ENCODE measurements at regions not wholly inside any gene's neighbourhood (a gene's known extent, or its start where the extent isn't known, plus 50 kb on each side); places are given as distances from the start of the nearest gene placed in this dataset.

DNA sequence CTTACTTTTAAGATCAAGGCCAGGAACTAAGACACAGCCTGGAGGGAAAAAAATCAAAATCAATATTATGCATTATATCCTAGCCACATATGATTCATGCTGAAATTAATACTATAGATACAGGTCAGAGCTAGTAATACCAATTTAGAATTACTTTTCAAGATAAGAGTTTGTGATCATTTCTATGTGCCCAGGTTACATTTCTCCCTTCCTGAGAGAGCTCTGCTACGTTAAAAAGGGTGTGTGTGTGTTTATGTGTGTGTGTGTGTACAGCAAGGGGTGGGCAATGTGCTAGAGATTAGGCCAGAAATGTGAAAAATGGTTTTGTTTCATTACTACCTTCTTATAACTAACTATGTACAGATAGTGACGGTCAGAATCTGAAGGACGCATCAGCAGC lies 223.9 kb upstream of the FLRT2 start:
- no peak for DNase-seq (ENCODE audit: low read depth)

- DNase-seq (ENCODE audit: low read depth) = no peak
Measured at GRCh38 chr14:85308531-85309300, 221.2 kb upstream of the FLRT2 start.

- no peak for DNase-seq (ENCODE audit: low read depth)
Measured at GRCh38 chr14:85310491-85311272, 219.3 kb upstream of the FLRT2 start.

GRCh38 chr14:85313560-85314207 lies 216.3 kb upstream of the FLRT2 start:
- no peak for DNase-seq (ENCODE audit: low read depth)

GRCh38 chr14:85315290-85315689 lies 214.7 kb upstream of the FLRT2 start:
- DNase-seq (ENCODE audit: low read depth) = no peak

DNA sequence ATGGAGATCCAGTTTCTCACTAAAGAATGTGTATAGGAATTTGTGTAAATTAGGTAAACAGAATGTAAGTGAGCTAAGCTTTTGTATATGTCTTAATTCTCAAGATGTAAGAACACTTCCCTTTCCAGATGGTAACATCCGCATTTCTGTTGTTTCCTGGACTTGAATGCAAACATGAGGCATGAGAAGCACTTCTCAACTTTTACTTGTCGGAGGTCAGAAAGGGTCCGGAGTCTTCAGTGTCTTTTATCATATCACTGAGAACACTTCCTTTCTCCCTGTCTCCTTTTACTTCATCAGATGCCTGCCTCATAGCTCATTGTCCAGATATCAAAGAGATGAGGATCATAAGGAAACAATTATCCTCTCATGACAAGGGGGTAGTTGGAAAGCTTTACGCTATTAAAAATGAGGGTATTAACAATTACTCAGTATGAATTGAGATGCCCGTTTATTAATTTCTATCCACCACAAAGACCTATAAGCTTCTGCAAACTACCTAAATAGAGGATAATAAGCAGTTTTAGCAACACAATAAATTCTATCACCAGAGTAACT lies 214.1 kb upstream of the FLRT2 start:
- DNase-seq (ENCODE audit: low read depth) = no peak

GRCh38 chr14:85316701-85317410 lies 213.1 kb upstream of the FLRT2 start:
- DNase-seq (ENCODE audit: low read depth) = no peak

DNA sequence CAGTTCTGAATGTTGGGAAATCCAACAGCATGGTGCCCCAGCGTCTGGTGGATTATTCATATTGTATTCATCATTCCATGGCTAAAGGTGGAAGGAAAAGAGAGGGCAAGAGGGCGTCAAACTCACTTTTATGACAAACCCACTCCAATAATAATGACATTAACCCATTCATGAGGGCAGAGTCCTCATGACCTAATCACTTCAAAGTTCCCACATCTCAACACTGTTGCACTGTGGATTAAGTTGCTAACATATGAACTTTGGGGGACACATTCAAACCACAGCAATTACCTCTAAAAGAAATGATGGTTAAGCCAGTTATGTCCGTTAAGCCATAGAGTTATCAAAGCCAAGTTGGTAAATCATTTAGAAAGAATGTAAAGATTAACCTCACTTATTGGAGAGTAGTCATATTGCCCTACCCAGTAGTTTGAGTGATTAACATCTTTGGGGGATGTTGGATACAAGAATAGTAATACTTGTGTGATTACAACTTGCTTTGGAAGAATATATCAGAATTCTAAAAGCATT lies 212.4 kb upstream of the FLRT2 start:
- no peak for DNase-seq (ENCODE audit: low read depth)

DNA sequence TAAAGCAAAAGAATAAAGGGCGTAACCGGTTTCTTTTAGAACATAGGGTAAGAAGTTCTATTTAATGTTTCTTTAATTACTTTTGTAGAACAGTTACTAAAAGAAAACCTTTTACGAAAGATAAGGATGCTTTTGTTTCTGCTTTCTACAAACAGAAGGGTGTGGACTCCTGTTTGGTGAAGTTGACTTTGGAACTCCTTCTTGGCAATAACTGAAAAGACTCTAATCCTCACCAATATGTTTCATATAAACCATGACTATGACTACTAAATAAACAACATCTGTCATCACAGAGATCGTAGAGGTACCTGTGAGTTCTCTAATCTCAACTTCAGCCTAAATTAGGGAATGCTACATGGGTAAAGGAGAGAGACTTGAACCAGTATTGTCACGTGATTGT lies 210.8 kb upstream of the FLRT2 start:
- DNase-seq (ENCODE audit: low read depth) = no peak

- DNase-seq (ENCODE audit: low read depth) = no peak
Measured at GRCh38 chr14:85319998-85320630, 209.8 kb upstream of the FLRT2 start.

DNA sequence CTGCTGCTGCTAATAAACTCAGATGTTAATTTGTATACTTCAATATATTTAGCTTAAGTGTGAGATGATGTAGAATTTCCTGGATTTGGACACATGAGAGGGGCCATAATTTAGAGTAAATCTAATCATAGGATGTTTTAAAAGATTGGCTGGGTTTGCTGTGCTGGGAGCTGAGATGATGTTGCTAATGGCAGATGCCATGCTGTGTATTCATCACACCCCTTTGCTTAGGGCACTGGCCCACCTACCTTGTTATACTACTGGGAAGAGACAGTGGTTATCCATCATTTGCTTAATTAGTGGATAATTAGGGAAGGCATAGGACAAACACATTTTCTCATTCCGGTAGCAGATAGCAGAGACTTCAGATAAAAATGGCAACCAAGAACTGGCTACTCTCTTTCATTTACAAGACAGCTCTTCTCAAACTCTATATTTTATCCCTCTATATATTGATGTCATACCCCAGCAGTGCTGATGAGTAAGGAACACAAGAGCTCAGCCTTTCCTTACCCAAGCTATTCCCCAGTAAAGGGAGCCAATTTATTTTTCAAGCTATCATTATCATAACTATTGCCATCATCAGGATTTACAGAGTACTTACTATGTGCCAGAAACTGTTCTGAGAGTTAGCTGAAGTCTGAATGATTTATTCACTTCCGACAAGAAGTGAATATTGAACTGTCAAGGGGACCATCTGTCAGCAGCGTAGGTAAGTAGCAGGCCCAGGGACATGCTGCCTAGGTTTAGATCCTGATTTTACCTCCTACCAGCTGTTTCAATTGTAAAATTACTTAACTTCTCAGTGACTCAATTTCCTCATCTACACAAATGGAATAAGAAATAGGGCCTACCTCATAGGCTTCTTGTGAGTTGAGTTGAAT lies 204.6 kb upstream of the FLRT2 start:
- no peak for DNase-seq (ENCODE audit: low read depth)

- no peak for DNase-seq (ENCODE audit: low read depth)
Measured at GRCh38 chr14:85332401-85332800, 197.5 kb upstream of the FLRT2 start.

DNA sequence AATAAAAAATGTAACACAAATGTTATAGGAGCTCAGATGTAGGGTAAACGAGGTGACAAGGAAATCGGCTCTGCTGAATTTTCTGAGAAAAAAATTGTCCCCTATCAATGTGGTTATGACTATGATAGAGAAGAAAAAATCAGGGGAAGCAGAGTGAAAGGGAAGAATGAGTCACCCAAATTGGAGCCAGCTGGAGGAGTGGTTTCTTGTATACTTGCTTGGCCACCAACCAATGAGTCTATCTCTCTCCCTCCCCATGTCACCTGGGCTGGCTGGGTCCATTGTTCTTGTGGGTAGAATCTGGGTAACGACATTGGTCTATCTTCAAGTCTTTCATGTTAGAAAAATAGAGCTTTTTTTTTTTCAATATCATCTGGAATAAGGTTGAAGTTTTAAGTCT lies 196.6 kb upstream of the FLRT2 start:
- DNase-seq (ENCODE audit: low read depth) = no peak

DNA sequence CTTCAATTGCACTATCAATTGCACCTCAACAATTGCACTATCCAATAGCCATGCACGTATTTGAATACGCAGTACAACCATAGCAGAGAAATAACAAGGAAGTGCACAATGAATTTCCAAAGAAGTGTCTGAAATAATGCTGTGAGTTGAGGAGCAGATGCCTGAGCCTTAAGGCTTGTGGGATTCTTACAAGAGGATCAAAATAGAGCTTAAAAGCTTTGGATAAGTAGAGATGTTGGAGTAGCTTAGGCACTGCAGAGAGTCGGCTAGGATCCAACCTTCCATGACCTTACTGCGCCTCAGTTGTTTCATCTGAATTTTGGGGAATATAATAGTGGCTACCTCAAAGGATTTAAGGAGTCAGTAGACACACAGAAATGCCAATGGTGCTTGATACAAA lies 196.1 kb upstream of the FLRT2 start:
- DNase-seq (ENCODE audit: low read depth) = no peak

- DNase-seq (ENCODE audit: low read depth) = no peak
Measured at GRCh38 chr14:85334316-85334715, 195.6 kb upstream of the FLRT2 start.

DNA sequence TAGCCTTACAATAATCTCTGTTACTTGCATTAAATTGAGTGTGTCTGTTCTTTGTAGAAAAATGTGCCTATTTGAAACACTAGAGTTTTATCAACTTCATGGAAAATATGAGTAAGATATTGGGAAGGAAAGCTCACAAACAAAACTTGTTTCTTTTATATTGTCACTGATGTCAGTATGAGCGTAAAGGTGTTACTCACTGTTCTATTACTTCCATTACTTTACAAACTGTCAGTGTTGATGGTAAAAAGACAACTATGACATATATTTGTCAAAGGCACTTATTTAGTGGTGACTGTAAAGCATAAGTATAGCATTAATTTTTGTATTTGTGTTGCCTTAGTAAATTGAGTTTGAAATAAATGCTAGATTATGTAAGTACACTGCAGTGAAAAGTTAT lies 193.7 kb upstream of the FLRT2 start:
- no peak for DNase-seq (ENCODE audit: low read depth)

DNA sequence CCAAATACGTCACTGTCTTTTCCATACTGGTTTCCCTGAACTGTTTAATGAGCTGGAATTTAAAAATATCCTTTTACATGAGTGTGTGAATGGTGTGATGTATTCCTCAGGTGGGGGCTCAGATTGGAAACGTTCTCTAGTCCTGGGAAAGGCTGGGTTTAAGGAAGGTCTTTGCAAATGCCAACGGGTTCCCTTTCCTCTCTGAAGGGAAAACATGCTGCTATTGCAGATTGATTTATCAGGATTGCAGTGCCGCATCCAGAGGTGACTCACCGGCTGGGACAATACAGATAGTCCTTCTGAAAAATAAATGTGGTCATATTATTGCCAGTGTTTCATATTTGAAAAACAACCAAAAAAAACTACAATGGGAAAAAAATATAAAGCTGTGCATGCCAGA lies 193.1 kb upstream of the FLRT2 start:
- DNase-seq (ENCODE audit: low read depth) = no peak

- DNase-seq (ENCODE audit: low read depth) = no peak
Measured at GRCh38 chr14:85338895-85339294, 191.0 kb upstream of the FLRT2 start.

DNA sequence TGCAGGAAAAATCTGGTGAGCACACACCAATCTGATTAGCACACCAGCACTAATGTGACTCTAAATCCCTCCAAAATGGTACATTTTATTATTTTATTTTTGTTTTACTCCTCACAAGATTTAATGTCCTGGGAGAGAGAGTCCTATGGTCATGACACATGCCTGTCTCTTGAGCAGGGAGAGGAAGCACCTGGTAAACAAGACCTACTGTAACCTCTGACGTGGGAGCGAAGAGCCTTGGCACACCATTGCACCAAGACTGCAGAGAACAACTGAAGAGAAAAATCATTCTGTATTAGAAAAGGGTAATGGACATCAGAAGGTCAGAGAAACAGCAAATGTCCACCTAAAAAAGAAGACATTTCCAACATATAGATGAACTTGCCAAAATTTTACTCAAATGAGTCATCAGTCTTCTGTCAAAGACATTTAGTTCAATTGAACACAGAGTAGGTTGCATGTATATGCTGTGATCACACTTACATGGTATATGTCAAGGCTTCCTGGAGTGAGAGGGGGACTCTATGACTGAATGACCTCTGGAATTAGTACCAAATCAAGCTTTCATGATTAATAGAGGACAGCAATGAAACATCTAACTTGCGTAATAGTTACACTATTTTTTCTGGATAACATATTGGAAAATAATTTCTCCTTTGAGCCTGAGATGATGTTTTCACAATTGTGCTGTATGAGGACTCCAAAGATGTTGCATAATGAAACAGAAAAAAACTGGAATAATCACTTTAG lies 186.9 kb upstream of the FLRT2 start:
- DNase-seq (ENCODE audit: low read depth) = no peak

Measured in M059J (cell line).